ENCODE measurements at regions not wholly inside any gene's neighbourhood (a gene's known extent, or its start where the extent isn't known, plus 50 kb on each side); places are given as distances from the start of the nearest gene placed in this dataset.
"Not testable (repeated sequence)": the region's sequence is repeated elsewhere in the genome, so short reads cannot be mapped to it uniquely, and the experiment has no call there.

DNA sequence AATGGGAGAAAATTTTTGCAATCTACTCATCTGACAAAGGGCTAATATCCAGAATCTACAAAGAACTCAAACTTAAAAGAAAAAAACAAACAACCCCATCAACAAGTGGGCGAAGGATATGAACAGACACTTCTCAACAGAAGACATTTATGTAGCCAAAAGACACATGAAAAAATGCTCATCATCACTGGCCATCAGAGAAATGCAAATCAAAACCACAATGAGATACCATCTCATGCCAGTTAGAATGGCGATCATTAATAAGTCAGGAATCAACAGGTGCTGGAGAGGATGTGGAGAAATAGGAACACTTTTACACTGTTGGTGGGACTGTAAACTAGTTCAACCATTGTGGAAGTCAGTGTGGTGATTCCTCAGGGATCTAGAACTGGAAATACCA is 187.7 kb upstream of the ARHGEF26 start:
- TF ChIP-seq, protein P1, sequence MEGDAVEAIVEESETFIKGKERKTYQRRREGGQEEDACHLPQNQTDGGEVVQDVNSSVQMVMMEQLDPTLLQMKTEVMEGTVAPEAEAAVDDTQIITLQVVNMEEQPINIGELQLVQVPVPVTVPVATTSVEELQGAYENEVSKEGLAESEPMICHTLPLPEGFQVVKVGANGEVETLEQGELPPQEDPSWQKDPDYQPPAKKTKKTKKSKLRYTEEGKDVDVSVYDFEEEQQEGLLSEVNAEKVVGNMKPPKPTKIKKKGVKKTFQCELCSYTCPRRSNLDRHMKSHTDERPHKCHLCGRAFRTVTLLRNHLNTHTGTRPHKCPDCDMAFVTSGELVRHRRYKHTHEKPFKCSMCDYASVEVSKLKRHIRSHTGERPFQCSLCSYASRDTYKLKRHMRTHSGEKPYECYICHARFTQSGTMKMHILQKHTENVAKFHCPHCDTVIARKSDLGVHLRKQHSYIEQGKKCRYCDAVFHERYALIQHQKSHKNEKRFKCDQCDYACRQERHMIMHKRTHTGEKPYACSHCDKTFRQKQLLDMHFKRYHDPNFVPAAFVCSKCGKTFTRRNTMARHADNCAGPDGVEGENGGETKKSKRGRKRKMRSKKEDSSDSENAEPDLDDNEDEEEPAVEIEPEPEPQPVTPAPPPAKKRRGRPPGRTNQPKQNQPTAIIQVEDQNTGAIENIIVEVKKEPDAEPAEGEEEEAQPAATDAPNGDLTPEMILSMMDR (IDR thresholded peaks at IDR 0.05 in 8 of 11, conservative IDR thresholded peaks at IDR 0.05 in 3 of 11), result not testable (repeated sequence)
- not testable (repeated sequence) for TF ChIP-seq POLR2AphosphoS5, POLR2A (IDR thresholded peaks at IDR 0.05)

Measured in spleen (tissue), 7 donors.